ENCODE measurements at regions not wholly inside any gene's neighbourhood (a gene's known extent, or its start where the extent isn't known, plus 50 kb on each side); places are given as distances from the start of the nearest gene placed in this dataset.

GRCh38 chr13:76677043-76677442, 209.2 kb downstream of the KCTD12 start:
- Histone ChIP-seq H3K9me3 (replicated peaks; ENCODE audit: insufficient read depth, low read length) (no peaks in the 10 kb centered on the region), H3K27ac (ENCODE audit: low read length) (no peak overlapping the region), H3F3A (ENCODE audit: insufficient read depth, low read length) (no peaks in the 10 kb centered on the region), H4K20me1 (ENCODE audit: insufficient read depth, low read length) (no peaks in the 10 kb centered on the region), H2AFZ (ENCODE audit: low read length) (no peak overlapping the region), H3K27me3 (replicated peaks; ENCODE audit: insufficient read depth, low read length) (no peaks in the 10 kb centered on the region), H3K4me3 (ENCODE audit: low read length) (no peak overlapping the region), H3K79me2 (ENCODE audit: low read length) (no peaks in the 10 kb centered on the region), H3K36me3 (replicated peaks; ENCODE audit: insufficient read depth, low read length) (no peaks in the 10 kb centered on the region), H3K4me2 (ENCODE audit: low read depth, low read length) (no peak overlapping the region), H3K9me2 (replicated peaks; ENCODE audit: insufficient read depth, low read length) (no peaks in the 10 kb centered on the region), H3K9ac (ENCODE audit: low read length) (no peak overlapping the region), H3K4me1 (ENCODE audit: low read length) (no peaks in the 10 kb centered on the region)
- TF ChIP-seq CTCF (IDR thresholded peaks at IDR 0.05; ENCODE audit: low read length), result no peak
- TF ChIP-seq EZH2 (optimal IDR thresholded peaks at IDR 0.05; ENCODE audit: low read depth, low read length), result no peak
- TF ChIP-seq EZH2phosphoT487 (IDR thresholded peaks at IDR 0.05; ENCODE audit: low read length), result no peak
- no peak for DNase-seq

GRCh38 chr13:76672420-76672819, 213.8 kb downstream of the KCTD12 start:
- Histone ChIP-seq H3K4me3 (ENCODE audit: low read length) (no peak overlapping the region), H3K27ac (ENCODE audit: low read length) (no peak overlapping the region), H4K20me1 (ENCODE audit: insufficient read depth, low read length) (no peaks in the 10 kb centered on the region), H3K9me3 (replicated peaks; ENCODE audit: insufficient read depth, low read length) (no peaks in the 10 kb centered on the region), H3K27me3 (replicated peaks; ENCODE audit: insufficient read depth, low read length) (no peaks in the 10 kb centered on the region), H3K4me1 (ENCODE audit: low read length) (no peaks in the 10 kb centered on the region), H3K9ac (ENCODE audit: low read length) (no peak overlapping the region), H3K9me2 (replicated peaks; ENCODE audit: insufficient read depth, low read length) (no peaks in the 10 kb centered on the region), H3K4me2 (ENCODE audit: low read depth, low read length) (no peak overlapping the region), H3F3A (ENCODE audit: insufficient read depth, low read length) (no peaks in the 10 kb centered on the region), H2AFZ (ENCODE audit: low read length) (no peak overlapping the region), H3K36me3 (replicated peaks; ENCODE audit: insufficient read depth, low read length) (no peaks in the 10 kb centered on the region), H3K79me2 (ENCODE audit: low read length) (no peaks in the 10 kb centered on the region)
- DNase-seq, result no peak
- TF ChIP-seq EZH2 (optimal IDR thresholded peaks at IDR 0.05; ENCODE audit: low read depth, low read length), result no peak
- no peak for TF ChIP-seq EZH2phosphoT487 (IDR thresholded peaks at IDR 0.05; ENCODE audit: low read length)
- TF ChIP-seq CTCF (IDR thresholded peaks at IDR 0.05; ENCODE audit: low read length), result no peak

GRCh38 chr13:76668716-76669115, 217.5 kb downstream of the KCTD12 start:
- no peak for TF ChIP-seq EZH2 (optimal IDR thresholded peaks at IDR 0.05; ENCODE audit: low read depth, low read length)
- no peak for TF ChIP-seq CTCF (IDR thresholded peaks at IDR 0.05; ENCODE audit: low read length)
- TF ChIP-seq EZH2phosphoT487 (IDR thresholded peaks at IDR 0.05; ENCODE audit: low read length), result no peak
- H3K9me3 ChIP-seq (replicated peaks; ENCODE audit: insufficient read depth, low read length), result no peaks in the 10 kb centered on the region
- no peaks in the 10 kb centered on the region for H3F3A ChIP-seq (ENCODE audit: insufficient read depth, low read length)

More at GRCh38 chr13:76668716-76669115, 217.5 kb downstream of the KCTD12 start:
- Histone ChIP-seq H3K9ac (ENCODE audit: low read length) (no peak overlapping the region), H3K27me3 (replicated peaks; ENCODE audit: insufficient read depth, low read length) (no peaks in the 10 kb centered on the region), H2AFZ (ENCODE audit: low read length) (no peak overlapping the region), H3K79me2 (ENCODE audit: low read length) (no peaks in the 10 kb centered on the region), H3K4me1 (ENCODE audit: low read length) (no peaks in the 10 kb centered on the region), H3K27ac (ENCODE audit: low read length) (no peak overlapping the region), H3K4me3 (ENCODE audit: low read length) (no peak overlapping the region), H3K4me2 (ENCODE audit: low read depth, low read length) (no peak overlapping the region), H3K36me3 (replicated peaks; ENCODE audit: insufficient read depth, low read length) (no peaks in the 10 kb centered on the region), H4K20me1 (ENCODE audit: insufficient read depth, low read length) (no peaks in the 10 kb centered on the region), H3K9me2 (replicated peaks; ENCODE audit: insufficient read depth, low read length) (no peaks in the 10 kb centered on the region)
- DNase-seq, result no peak

Measured in MM.1S (cell line).